A549 (cell line): ENCODE measurements at regions not wholly inside any gene's neighbourhood (a gene's known extent, or its start where the extent isn't known, plus 50 kb on each side); places are given as distances from the start of the nearest gene placed in this dataset.

Source experiments
- ATAC-seq, 2 experiments: fragments of 200-7000 bp in 1 of 2; fragments of >200 bp in 1 of 2; cut with Nextera tagmentation in 1 of 2; cut with Tn5 transposase in 1 of 2; 3 replicates each; pipeline versions ENCODE4 v1.8.0 to v1.9.1; 2018 to 2020; ENCODE audit warnings: mild to moderate bottlenecking in 1 of 2, moderate library complexity in 1 of 2
- CTCF ChIA-PET: fragments of 300-600 bp; sonication (Branson Sonifier 250); formaldehyde crosslinking; extraction: SDS; loops from one replicate; lab custom pipeline; 2021; ENCODE audit warnings: antibody characterized with exemption, inconsistent platforms; lab: Yijun Ruan, JAX
- POLR2A ChIA-PET: fragments of 350-600 bp; formaldehyde crosslinking; extraction: SDS; loops from one replicate; lab custom pipeline; 2021; ENCODE audit warnings: antibody characterized with exemption, inconsistent platforms; lab: Yijun Ruan, JAX
- DNase-seq, 2 experiments: peaks; one replicate each; pipeline versions ENCODE4 v3.0.0 to v3.0.0-alpha.2; 2011 to 2016; ENCODE audit warnings: low read depth in 1 of 2, low spot score in 1 of 2
- FAIRE-seq: peaks from 2 replicates; lab custom pipeline; 2011; peaks lifted over from hg19 to GRCh38; lab: Jason Lieb, UNC
- H3K27ac ChIP-seq, 2 experiments: fragments of >200 bp; sonication (Bioruptor Twin); formaldehyde crosslinking; 3 replicates each; pipeline ENCODE4 v1.5.1; 2016 to 2017
- H3K4me1 ChIP-seq: fragments of >200 bp; sonication (Bioruptor Twin); formaldehyde crosslinking; 3 replicates; pipeline ENCODE4 v1.6.1; 2016
- H3K4me2 ChIP-seq: fragments of >200 bp; sonication (Bioruptor Twin); formaldehyde crosslinking; 3 replicates; pipeline ENCODE4 v1.6.1; 2016
- H3K4me3 ChIP-seq: fragments of >200 bp; sonication (Bioruptor Twin); formaldehyde crosslinking; 3 replicates; pipeline ENCODE4 v1.5.1; 2016
- H3K9me3 ChIP-seq: fragments of >200 bp; sonication (Bioruptor Twin); formaldehyde crosslinking; 3 replicates; pipeline ENCODE4 v1.6.1; 2016
- CBX8 ChIP-seq: fragments of 200-600 bp; sonication (generic); IDR thresholded peaks from 2 replicates; pipeline ENCODE4 v1.6.1; 2016
- EP300 ChIP-seq, 2 experiments: fragments of >200 bp; sonication (Bioruptor Twin); formaldehyde crosslinking; IDR thresholded peaks; 2 replicates in 1 of 2; 3 replicates in 1 of 2; pipeline ENCODE4 v1.6.1; 2016 to 2017
- ESRRA ChIP-seq: fragments of 150-350 bp; IDR thresholded peaks from 2 replicates; pipeline ENCODE4 v1.6.1; 2014; ENCODE audit warnings: mild to moderate bottlenecking, low read length, borderline replicate concordance
- FOSB ChIP-seq: fragments of 250-450 bp; sonication (Bioruptor Pico); IDR thresholded peaks from 2 replicates; pipeline ENCODE4 v1.5.0; 2020; ENCODE audit warnings: mild to moderate bottlenecking, moderate library complexity
- FOSL2 ChIP-seq, 2 experiments: fragments of 450-650 bp in 1 of 2; fragments of >200 bp in 1 of 2; sonication (Bioruptor Twin) in 1 of 2; formaldehyde crosslinking; IDR thresholded peaks; 2 replicates each; pipeline versions ENCODE4 v1.5.0 to v1.6.1; 2016 to 2020; ENCODE audit warnings: mild to moderate bottlenecking in 1 of 2, moderate library complexity in 1 of 2
- HOXA7 ChIP-seq: fragments of 250-450 bp; sonication (Bioruptor Pico); IDR thresholded peaks from 2 replicates; pipeline ENCODE4 v1.5.0; 2020; ENCODE audit warnings: mild to moderate bottlenecking, moderate library complexity
- HOXB5 ChIP-seq: fragments of 250-450 bp; sonication (Bioruptor Pico); IDR thresholded peaks from 2 replicates; pipeline ENCODE4 v1.5.0; 2020; ENCODE audit warnings: mild to moderate bottlenecking, moderate library complexity
- KDM1A ChIP-seq: fragments of 200-600 bp; sonication (generic); IDR thresholded peaks from 2 replicates; pipeline ENCODE4 v1.6.1; 2016; ENCODE audit warnings: low read depth, mild to moderate bottlenecking
- KDM5A ChIP-seq: fragments of 200-600 bp; sonication (generic); IDR thresholded peaks from 2 replicates; pipeline ENCODE4 v1.6.1; 2016; ENCODE audit warnings: antibody characterized with exemption, mild to moderate bottlenecking
- MAFK ChIP-seq: fragments of 450-650 bp; IDR thresholded peaks from 2 replicates; pipeline ENCODE4 v1.6.1; 2014; ENCODE audit not compliant: partially characterized antibody
- MYC ChIP-seq: IDR thresholded peaks from 2 replicates; pipeline ENCODE4 v1.6.1; 2012; ENCODE audit warnings: mild to moderate bottlenecking, inconsistent platforms, low read length, improper control_type of control experiment, borderline replicate concordance
- NPAS2 ChIP-seq: fragments of 250-450 bp; sonication (Bioruptor Pico); IDR thresholded peaks from 2 replicates; pipeline ENCODE4 v1.8.0; 2022; ENCODE audit warnings: mild to moderate bottlenecking, moderate library complexity, borderline replicate concordance
- RCOR1 ChIP-seq: fragments of 150-350 bp; IDR thresholded peaks from 2 replicates; pipeline ENCODE4 v1.6.1; 2014; ENCODE audit warnings: antibody characterized with exemption, low read length, low read depth
- SMC3 ChIP-seq: fragments of >200 bp; sonication (Bioruptor Twin); formaldehyde crosslinking; IDR thresholded peaks from 3 replicates; pipeline ENCODE4 v1.6.1; 2018; ENCODE audit warnings: inconsistent platforms
- SREBF2 ChIP-seq: fragments of 450-650 bp; IDR thresholded peaks from 2 replicates; pipeline ENCODE4 v1.6.1; 2014; ENCODE audit warnings: mild to moderate bottlenecking, moderate library complexity
- ZFP36 ChIP-seq: fragments of 450-650 bp; IDR thresholded peaks from 2 replicates; pipeline ENCODE4 v1.6.1; 2014; ENCODE audit warnings: borderline replicate concordance; ENCODE audit not compliant: partially characterized antibody
- WGBS: methylation state at CpG from one replicate; pipeline ENCODE4 v1.1.6; 2017; ENCODE audit errors: missing lambda C conversion rate; 5-methylcytosine and 5-hydroxymethylcytosine counted together
- TF ChIP-seq, protein P1 (sequence below): fragments of 250-450 bp; sonication (Bioruptor Pico); IDR thresholded peaks from 2 replicates; pipeline ENCODE4 v1.5.0; 2020; ENCODE audit warnings: low read depth, mild to moderate bottlenecking, moderate library complexity
- TF ChIP-seq, protein P2 (sequence below): fragments of 200-600 bp; sonication (generic); IDR thresholded peaks from 2 replicates; pipeline ENCODE4 v1.6.1; 2016; ENCODE audit warnings: antibody characterized with exemption, mild to moderate bottlenecking, moderate library complexity
- TF ChIP-seq, protein P3 (sequence below): fragments of 450-650 bp; IDR thresholded peaks from 2 replicates; pipeline ENCODE4 v1.6.1; 2014; ENCODE audit warnings: antibody characterized with exemption
- TF ChIP-seq, protein P4 (sequence below): fragments of >200 bp; sonication (Bioruptor Twin); formaldehyde crosslinking; IDR thresholded peaks from 2 replicates; pipeline ENCODE4 v1.6.1; 2016

DNA sequence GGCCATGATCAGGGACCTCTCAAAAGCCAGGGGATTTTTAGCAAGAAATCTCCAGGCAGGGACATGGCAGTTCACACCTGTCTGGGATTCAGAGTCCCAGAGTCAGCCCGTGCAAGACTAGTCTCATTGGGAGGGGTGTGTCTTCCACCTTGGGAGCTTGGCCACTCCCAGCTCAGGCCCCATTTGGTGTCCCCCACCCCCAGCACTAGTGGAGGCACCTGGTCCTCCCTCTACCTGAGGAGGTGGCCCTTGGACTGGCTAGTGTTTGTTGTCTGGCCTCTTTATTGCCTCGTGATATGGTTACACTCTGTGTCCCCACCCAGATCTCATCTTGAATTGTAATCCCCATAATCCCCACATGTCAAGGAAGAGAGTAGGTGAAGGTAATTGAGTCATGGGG is 140.8 kb upstream of the PHACTR3 start (continued):
- TF ChIP-seq FOSL2 (IDR thresholded peaks at IDR 0.05), result no peak
- no peak for TF ChIP-seq FOSL2 (CRISPR knock-in tag; IDR thresholded peaks at IDR 0.05)
- no peak for TF ChIP-seq RCOR1

DNA sequence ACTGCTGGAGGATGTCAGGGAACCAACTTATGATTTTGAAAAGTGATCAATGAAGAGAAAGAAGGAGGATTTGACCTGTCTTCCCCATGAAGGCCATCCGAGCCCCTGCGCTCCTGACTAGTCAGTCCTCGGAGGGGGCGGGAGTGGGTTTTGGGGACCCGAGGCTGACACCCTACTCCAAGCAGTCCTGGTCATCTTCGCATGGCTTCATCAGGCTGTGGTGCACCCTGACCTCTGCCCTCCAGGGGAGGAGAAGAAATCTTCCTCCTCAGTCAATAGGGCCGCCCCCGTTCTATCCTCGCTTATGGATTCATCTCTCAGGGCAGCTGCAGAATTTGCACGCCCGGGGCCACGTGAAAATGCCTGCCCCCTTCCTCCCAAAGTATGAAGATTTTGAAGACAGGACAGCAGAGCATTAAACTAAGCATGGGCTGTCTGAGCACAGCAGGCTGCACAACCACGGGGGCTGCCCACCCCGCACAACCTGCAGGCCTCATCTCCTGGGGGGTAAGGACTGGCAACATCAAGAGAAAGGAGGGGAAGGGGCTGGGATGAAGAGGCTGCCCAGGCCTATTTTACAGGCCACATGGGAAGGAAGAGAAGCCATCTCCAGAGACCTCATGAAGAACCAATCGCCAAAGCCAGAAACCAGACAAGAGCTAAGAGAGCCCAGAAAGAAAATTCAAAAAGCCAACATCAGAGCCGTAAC is 138.1 kb upstream of the PHACTR3 start:
- Histone ChIP-seq H3K4me3 (no peak overlapping the region), H3K27ac (no peak overlapping the region), H3K9me3 (no peaks in the 10 kb centered on the region), H3K4me2 (no peak overlapping the region), H3K4me1 (no peaks in the 10 kb centered on the region)
- CTCF ChIA-PET, result interaction anchor here (0.6 to 0.8 kb wide), 2 partner anchors 29 to 840 kb away, joined by 3 to 4 read pairs; no protein-coding TSS in a partner anchor
- WGBS, result 59% methylated on average over 16 of the region's 16 CpGs
- DNase-seq (no peak), FAIRE-seq (no peak), ATAC-seq (no peak)
- TF ChIP-seq ZFP36, result no peak
- TF ChIP-seq EP300 (IDR thresholded peaks at IDR 0.05), result no peak
- TF ChIP-seq FOSL2 (IDR thresholded peaks at IDR 0.05), result no peak
- TF ChIP-seq FOSL2 (CRISPR knock-in tag; IDR thresholded peaks at IDR 0.05), result no peak
- TF ChIP-seq SMC3, result no peak
- no peak for TF ChIP-seq RCOR1
- TF ChIP-seq, protein P1, sequence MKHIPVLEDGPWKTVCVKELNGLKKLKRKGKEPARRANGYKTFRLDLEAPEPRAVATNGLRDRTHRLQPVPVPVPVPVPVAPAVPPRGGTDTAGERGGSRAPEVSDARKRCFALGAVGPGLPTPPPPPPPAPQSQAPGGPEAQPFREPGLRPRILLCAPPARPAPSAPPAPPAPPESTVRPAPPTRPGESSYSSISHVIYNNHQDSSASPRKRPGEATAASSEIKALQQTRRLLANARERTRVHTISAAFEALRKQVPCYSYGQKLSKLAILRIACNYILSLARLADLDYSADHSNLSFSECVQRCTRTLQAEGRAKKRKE (CRISPR knock-in tag), result no peak
- TF ChIP-seq HOXA7, result no peak
- TF ChIP-seq, protein P2, sequence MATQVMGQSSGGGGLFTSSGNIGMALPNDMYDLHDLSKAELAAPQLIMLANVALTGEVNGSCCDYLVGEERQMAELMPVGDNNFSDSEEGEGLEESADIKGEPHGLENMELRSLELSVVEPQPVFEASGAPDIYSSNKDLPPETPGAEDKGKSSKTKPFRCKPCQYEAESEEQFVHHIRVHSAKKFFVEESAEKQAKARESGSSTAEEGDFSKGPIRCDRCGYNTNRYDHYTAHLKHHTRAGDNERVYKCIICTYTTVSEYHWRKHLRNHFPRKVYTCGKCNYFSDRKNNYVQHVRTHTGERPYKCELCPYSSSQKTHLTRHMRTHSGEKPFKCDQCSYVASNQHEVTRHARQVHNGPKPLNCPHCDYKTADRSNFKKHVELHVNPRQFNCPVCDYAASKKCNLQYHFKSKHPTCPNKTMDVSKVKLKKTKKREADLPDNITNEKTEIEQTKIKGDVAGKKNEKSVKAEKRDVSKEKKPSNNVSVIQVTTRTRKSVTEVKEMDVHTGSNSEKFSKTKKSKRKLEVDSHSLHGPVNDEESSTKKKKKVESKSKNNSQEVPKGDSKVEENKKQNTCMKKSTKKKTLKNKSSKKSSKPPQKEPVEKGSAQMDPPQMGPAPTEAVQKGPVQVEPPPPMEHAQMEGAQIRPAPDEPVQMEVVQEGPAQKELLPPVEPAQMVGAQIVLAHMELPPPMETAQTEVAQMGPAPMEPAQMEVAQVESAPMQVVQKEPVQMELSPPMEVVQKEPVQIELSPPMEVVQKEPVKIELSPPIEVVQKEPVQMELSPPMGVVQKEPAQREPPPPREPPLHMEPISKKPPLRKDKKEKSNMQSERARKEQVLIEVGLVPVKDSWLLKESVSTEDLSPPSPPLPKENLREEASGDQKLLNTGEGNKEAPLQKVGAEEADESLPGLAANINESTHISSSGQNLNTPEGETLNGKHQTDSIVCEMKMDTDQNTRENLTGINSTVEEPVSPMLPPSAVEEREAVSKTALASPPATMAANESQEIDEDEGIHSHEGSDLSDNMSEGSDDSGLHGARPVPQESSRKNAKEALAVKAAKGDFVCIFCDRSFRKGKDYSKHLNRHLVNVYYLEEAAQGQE, result no peak
- TF ChIP-seq SREBF2, result no peak
- TF ChIP-seq MAFK, result no peak
- TF ChIP-seq FOSB, result no peak
- TF ChIP-seq KDM1A, result no peak
- POLR2A ChIA-PET, result no interaction called here

DNA sequence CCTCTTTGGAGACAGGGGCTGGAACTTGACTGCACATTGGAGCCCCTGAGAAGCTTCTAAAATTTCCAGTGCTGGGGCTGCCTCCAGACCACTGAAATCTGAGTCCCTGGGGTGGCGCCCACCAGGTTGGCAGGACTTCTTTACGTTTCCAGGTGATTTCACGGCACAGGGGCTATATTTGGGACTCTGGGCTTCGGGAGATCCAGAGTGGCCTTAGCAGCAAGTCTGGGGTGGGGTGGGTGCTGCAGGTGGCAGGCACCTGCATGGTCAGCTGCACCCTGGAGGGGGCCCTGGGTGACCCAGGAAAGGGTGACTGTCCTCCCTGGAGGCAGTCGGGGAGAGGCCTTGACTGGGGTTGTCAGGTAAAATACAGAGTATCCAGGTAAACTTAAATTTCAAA is 135.5 kb upstream of the PHACTR3 start:
- DNase-seq, result no peak
- CTCF ChIA-PET, result interaction anchor here (0.8 to 1.8 kb wide), 3 partner anchors 14 to 27 kb away, joined by 3 to 4 read pairs (median 3); no protein-coding TSS in a partner anchor
- WGBS, result 18% methylated on average over 1 of the region's 5 CpGs
- ATAC-seq, result no peak
- FAIRE-seq, result no peak
- Histone ChIP-seq H3K4me3 (no peak overlapping the region), H3K9me3 (no peaks in the 10 kb centered on the region; the same call in 2 of the 3 replicates), H3K4me1 (no peaks in the 10 kb centered on the region), H3K27ac (no peak overlapping the region), H3K4me2 (no peak overlapping the region)
- POLR2A ChIA-PET, result no interaction called here
- TF ChIP-seq, protein P3, sequence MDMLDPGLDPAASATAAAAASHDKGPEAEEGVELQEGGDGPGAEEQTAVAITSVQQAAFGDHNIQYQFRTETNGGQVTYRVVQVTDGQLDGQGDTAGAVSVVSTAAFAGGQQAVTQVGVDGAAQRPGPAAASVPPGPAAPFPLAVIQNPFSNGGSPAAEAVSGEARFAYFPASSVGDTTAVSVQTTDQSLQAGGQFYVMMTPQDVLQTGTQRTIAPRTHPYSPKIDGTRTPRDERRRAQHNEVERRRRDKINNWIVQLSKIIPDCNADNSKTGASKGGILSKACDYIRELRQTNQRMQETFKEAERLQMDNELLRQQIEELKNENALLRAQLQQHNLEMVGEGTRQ, result no peak
- no peak for TF ChIP-seq CBX8
- TF ChIP-seq, protein P4, sequence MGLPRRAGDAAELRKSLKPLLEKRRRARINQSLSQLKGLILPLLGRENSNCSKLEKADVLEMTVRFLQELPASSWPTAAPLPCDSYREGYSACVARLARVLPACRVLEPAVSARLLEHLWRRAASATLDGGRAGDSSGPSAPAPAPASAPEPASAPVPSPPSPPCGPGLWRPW, result no peak
- no peak for TF ChIP-seq ESRRA
- no peak for TF ChIP-seq NPAS2 (CRISPR knock-in tag)
- no peak for TF ChIP-seq HOXB5 (CRISPR knock-in tag)
- no peak for TF ChIP-seq KDM5A
- TF ChIP-seq MYC, result no peak
- TF ChIP-seq RCOR1, result no peak
